GM21390 (cell line): ENCODE measurements at regions not wholly inside any gene's neighbourhood (a gene's known extent, or its start where the extent isn't known, plus 50 kb on each side); places are given as distances from the start of the nearest gene placed in this dataset.

Source experiments
- ATAC-seq: cut with Tn5 transposase; IDR thresholded peaks from one replicate; pipeline ENCODE4 v1.9.1; 2021; ENCODE audit not compliant: unreplicated experiment

GRCh38 chr7:8378349-8379019 is 54.9 kb upstream of the NXPH1 start:
- ATAC-seq, result no peak

- ATAC-seq, result no peak
These were observed 54.1 kb upstream of the NXPH1 start for GRCh38 chr7:8379264-8379663.

- no peak for ATAC-seq
These were observed 53.3 kb upstream of the NXPH1 start for GRCh38 chr7:8380130-8380529.

GRCh38 chr7:8382004-8382730 is 51.2 kb upstream of the NXPH1 start:
- no peak for ATAC-seq
